ENCODE measurements at regions not wholly inside any gene's neighbourhood (a gene's known extent, or its start where the extent isn't known, plus 50 kb on each side); places are given as distances from the start of the nearest gene placed in this dataset.

DNA sequence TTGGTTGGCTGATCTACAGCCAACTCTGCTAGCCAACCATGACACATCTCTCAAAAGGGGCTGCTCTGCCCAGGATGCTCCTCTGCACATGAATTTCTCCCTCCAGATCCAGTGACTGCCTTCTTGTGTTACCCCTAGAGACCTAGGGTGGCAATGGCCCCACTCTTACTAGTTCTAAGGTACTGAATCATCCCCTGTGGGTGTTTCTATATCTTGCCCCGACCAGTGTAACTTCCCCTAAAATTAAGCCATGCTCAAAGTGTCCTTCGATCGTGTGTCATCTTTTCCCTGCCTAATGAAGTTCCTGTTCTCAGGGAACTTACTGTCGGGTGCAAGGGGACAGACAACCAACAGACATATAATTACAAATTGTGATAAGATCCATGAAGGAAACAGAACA is 113.3 kb downstream of the FAM76B start:
- no peak for TF ChIP-seq MAX (IDR thresholded peaks at IDR 0.05; ENCODE audit: insufficient read depth, insufficient read length)
- no peak for TF ChIP-seq POLR2A (IDR thresholded peaks at IDR 0.05; ENCODE audit: low read depth, low read length)
- TF ChIP-seq, protein P1, sequence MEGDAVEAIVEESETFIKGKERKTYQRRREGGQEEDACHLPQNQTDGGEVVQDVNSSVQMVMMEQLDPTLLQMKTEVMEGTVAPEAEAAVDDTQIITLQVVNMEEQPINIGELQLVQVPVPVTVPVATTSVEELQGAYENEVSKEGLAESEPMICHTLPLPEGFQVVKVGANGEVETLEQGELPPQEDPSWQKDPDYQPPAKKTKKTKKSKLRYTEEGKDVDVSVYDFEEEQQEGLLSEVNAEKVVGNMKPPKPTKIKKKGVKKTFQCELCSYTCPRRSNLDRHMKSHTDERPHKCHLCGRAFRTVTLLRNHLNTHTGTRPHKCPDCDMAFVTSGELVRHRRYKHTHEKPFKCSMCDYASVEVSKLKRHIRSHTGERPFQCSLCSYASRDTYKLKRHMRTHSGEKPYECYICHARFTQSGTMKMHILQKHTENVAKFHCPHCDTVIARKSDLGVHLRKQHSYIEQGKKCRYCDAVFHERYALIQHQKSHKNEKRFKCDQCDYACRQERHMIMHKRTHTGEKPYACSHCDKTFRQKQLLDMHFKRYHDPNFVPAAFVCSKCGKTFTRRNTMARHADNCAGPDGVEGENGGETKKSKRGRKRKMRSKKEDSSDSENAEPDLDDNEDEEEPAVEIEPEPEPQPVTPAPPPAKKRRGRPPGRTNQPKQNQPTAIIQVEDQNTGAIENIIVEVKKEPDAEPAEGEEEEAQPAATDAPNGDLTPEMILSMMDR (IDR thresholded peaks at IDR 0.05; ENCODE audit: extremely low read depth in 1 of 2, insufficient read depth in 1 of 2, low read depth in 1 of 2, low read length in 2 of 2), result no peak
- no peak for TF ChIP-seq POLR2AphosphoS5 (IDR thresholded peaks at IDR 0.05; ENCODE audit: insufficient read depth, low read depth, low read length)
- no peak for TF ChIP-seq FOS (IDR thresholded peaks at IDR 0.05; ENCODE audit: borderline replicate concordance, insufficient read depth, low read length)
- TF ChIP-seq MYC (IDR thresholded peaks at IDR 0.05; ENCODE audit: low read depth, low read length), result no peak
- TF ChIP-seq JUN (IDR thresholded peaks at IDR 0.05; ENCODE audit: borderline replicate concordance, insufficient read depth, insufficient read length, low read depth), result no peak

Measured in endothelial cell of umbilical vein (primary cell).